ENCODE measurements at regions not wholly inside any gene's neighbourhood (a gene's known extent, or its start where the extent isn't known, plus 50 kb on each side); places are given as distances from the start of the nearest gene placed in this dataset.

DNA sequence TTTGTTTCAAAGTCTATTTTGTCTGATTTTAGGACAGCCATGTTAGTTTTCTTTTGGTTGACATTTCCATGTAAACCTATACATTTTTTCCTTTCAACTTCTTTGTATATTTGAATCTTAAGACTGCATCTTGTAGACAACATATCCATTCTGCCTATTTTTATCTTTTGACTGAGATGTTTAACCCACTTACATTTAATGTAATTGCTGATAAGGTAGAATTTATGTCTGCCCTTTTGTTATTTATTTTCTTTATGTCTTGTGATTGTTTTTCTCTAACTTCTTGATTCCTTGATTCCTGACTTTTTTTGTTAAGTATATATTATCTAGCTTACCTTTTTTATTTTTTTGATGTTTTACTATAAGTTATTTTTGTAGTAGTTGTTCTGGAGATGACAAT, 542.5 kb downstream of the SUCLG1 start:
- Mint-ChIP-seq H3K27ac (no peak overlapping the region), H3K36me3 (ENCODE audit: low read depth) (no peaks in the 10 kb centered on the region), H3K4me1 (ENCODE audit: low read depth) (no peaks in the 10 kb centered on the region), H3K27me3 (no peaks in the 10 kb centered on the region), H3K4me3 (no peak overlapping the region), H3K9me3 (peaks cover 5% of the 10 kb centered on the region)
- ChIA-PET CTCF (no interaction called here), POLR2A (no interaction called here)
- TF ChIP-seq, protein P1, sequence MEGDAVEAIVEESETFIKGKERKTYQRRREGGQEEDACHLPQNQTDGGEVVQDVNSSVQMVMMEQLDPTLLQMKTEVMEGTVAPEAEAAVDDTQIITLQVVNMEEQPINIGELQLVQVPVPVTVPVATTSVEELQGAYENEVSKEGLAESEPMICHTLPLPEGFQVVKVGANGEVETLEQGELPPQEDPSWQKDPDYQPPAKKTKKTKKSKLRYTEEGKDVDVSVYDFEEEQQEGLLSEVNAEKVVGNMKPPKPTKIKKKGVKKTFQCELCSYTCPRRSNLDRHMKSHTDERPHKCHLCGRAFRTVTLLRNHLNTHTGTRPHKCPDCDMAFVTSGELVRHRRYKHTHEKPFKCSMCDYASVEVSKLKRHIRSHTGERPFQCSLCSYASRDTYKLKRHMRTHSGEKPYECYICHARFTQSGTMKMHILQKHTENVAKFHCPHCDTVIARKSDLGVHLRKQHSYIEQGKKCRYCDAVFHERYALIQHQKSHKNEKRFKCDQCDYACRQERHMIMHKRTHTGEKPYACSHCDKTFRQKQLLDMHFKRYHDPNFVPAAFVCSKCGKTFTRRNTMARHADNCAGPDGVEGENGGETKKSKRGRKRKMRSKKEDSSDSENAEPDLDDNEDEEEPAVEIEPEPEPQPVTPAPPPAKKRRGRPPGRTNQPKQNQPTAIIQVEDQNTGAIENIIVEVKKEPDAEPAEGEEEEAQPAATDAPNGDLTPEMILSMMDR (IDR thresholded peaks at IDR 0.05), result no peak
- H3K4me3 ChIP-seq (ENCODE audit: low read length), result no peak overlapping the region
- H3K27ac ChIP-seq (ENCODE audit: low read depth in 1 of 2, low read length in 2 of 2), result no peak overlapping the region
- H3K27me3 ChIP-seq (ENCODE audit: control insufficient read depth in 1 of 2, insufficient read depth in 2 of 2, low read length in 2 of 2), result no peaks in the 10 kb centered on the region
- peaks cover 0 to 5% of the 10 kb centered on the region in 2 experiments for H3K9me3 ChIP-seq (ENCODE audit: control insufficient read depth in 1 of 2, insufficient read depth in 1 of 2, low read length in 2 of 2)
- no peak for ATAC-seq (ENCODE audit: poor library complexity)
- intact Hi-C loops (cut with DNase I, micrococcal nuclease), result no loop called here
- H3K4me1 ChIP-seq (ENCODE audit: insufficient read depth, low read length), result no peaks in the 10 kb centered on the region
- no peak for DNase-seq
- H3K36me3 ChIP-seq (ENCODE audit: insufficient read depth, low read length), result no peaks in the 10 kb centered on the region

DNA sequence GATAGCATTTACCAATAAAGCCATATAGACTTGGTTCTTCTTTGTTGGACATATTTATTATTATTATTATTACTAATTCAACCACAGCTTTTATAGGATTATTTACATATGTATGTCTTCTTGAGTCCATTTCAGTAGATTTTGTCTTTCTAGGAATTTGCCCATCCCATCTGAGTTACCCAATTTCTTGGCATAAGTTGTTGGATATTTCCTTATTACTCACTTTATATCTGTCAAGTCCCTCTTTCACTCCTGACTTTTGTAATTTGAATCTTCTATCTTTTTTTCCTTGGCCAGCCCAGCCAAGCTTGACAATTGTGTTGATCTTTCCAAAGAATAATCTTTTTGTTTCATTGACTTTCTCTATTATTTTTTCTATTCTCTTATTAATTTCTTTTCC, 543.7 kb downstream of the SUCLG1 start:
- H3K36me3 ChIP-seq (ENCODE audit: insufficient read depth, low read length), result no peaks in the 10 kb centered on the region
- Mint-ChIP-seq H3K27me3 (no peaks in the 10 kb centered on the region), H3K4me3 (no peak overlapping the region), H3K27ac (no peak overlapping the region), H3K9me3 (peaks cover 5% of the 10 kb centered on the region), H3K36me3 (ENCODE audit: low read depth) (no peaks in the 10 kb centered on the region), H3K4me1 (ENCODE audit: low read depth) (no peaks in the 10 kb centered on the region)
- ATAC-seq (ENCODE audit: poor library complexity), result no peak
- H3K27me3 ChIP-seq (ENCODE audit: control insufficient read depth in 1 of 2, insufficient read depth in 2 of 2, low read length in 2 of 2), result no peaks in the 10 kb centered on the region
- H3K4me3 ChIP-seq (ENCODE audit: low read length), result no peak overlapping the region
- DNase-seq, result no peak
- H3K9me3 ChIP-seq (ENCODE audit: control insufficient read depth in 1 of 2, insufficient read depth in 1 of 2, low read length in 2 of 2), result peaks cover 0 to 5% of the 10 kb centered on the region in 2 experiments
- no peak overlapping the region for H3K27ac ChIP-seq (ENCODE audit: low read depth in 1 of 2, low read length in 2 of 2)
- TF ChIP-seq, protein P1 (IDR thresholded peaks at IDR 0.05), result no peak
- POLR2A ChIA-PET, result no interaction called here
- H3K4me1 ChIP-seq (ENCODE audit: insufficient read depth, low read length), result no peaks in the 10 kb centered on the region
- CTCF ChIA-PET, result no interaction called here
- intact Hi-C loops (cut with DNase I, micrococcal nuclease), result no loop called here

DNA sequence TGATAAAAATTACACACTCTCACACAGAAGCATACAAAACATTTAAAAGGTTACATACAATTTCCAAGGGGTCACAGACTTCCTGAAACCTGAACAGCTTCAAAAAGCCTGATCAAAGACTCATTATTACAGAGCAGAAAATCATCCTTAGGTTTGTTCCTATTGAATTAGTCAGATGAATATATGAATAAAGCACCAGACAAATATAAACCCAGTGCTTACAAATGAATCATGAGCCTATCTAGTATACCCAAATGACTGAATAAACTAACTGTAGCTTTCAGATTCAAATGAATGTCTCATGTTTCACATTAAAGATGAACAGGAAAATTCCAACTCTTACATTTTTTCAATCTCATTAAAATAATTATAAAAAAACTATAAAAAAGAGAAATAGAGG, 550.3 kb downstream of the SUCLG1 start:
- H3K9me3 Mint-ChIP-seq, result peaks cover 2% of the 10 kb centered on the region
- CTCF ChIA-PET, result no interaction called here

More for the DNA sequence above, 550.3 kb downstream of the SUCLG1 start:
- H3K4me3 ChIP-seq (ENCODE audit: low read length), result no peak overlapping the region
- H3K36me3 ChIP-seq (ENCODE audit: insufficient read depth, low read length), result no peaks in the 10 kb centered on the region
- Mint-ChIP-seq H3K4me3 (no peak overlapping the region), H3K4me1 (ENCODE audit: low read depth) (no peaks in the 10 kb centered on the region), H3K27ac (no peak overlapping the region), H3K36me3 (ENCODE audit: low read depth) (no peaks in the 10 kb centered on the region), H3K27me3 (no peaks in the 10 kb centered on the region)
- TF ChIP-seq, protein P1 (IDR thresholded peaks at IDR 0.05), result no peak
- intact Hi-C loops (cut with DNase I, micrococcal nuclease), result no loop called here
- H3K9me3 ChIP-seq (ENCODE audit: control insufficient read depth in 1 of 2, insufficient read depth in 1 of 2, low read length in 2 of 2), result no peaks in the 10 kb centered on the region
- H3K27ac ChIP-seq (ENCODE audit: low read depth in 1 of 2, low read length in 2 of 2), result no peak overlapping the region
- H3K27me3 ChIP-seq (ENCODE audit: control insufficient read depth in 1 of 2, insufficient read depth in 2 of 2, low read length in 2 of 2), result no peaks in the 10 kb centered on the region
- POLR2A ChIA-PET, result no interaction called here
- no peaks in the 10 kb centered on the region for H3K4me1 ChIP-seq (ENCODE audit: insufficient read depth, low read length)
- DNase-seq, result no peak
- no peak for ATAC-seq (ENCODE audit: poor library complexity)
